ENCODE measurements at regions not wholly inside any gene's neighbourhood (a gene's known extent, or its start where the extent isn't known, plus 50 kb on each side); places are given as distances from the start of the nearest gene placed in this dataset.
"Not testable (repeated sequence)": the region's sequence is repeated elsewhere in the genome, so short reads cannot be mapped to it uniquely, and the experiment has no call there.

- Histone ChIP-seq H3K4me3 (ENCODE audit: low read depth in 1 of 3, low read length in 3 of 3) (no peak overlapping the region), H3K4me1 (ENCODE audit: control insufficient read depth in 4 of 4, insufficient read depth in 4 of 4, low read length in 3 of 4) (no peaks in the 10 kb centered on the region), H3K9ac (ENCODE audit: low read depth in 1 of 2, low read length in 2 of 2) (no peak overlapping the region), H3K9me3 (ENCODE audit: control insufficient read depth in 4 of 4, low read length in 3 of 4) (peaks cover 0 to 4% (median 0%) of the 10 kb centered on the region in 4 donors), H3K27ac (ENCODE audit: low read depth in 1 of 2, low read length in 2 of 2) (no peak overlapping the region), H3K36me3 (ENCODE audit: control insufficient read depth in 4 of 4, insufficient read depth in 3 of 4, low read depth in 1 of 4, low read length in 3 of 4) (no peaks in the 10 kb centered on the region), H3K27me3 (ENCODE audit: control insufficient read depth in 4 of 4, insufficient read depth in 4 of 4, low read length in 3 of 4) (peaks cover 0 to 3% (median 0%) of the 10 kb centered on the region in 4 donors)
- TF ChIP-seq HNF4G (IDR thresholded peaks at IDR 0.05) (no peak), SP1 (IDR thresholded peaks at IDR 0.05) (no peak), TAF1 (conservative IDR thresholded peaks at IDR 0.05) (no peak), RXRA (IDR thresholded peaks at IDR 0.05) (no peak), EGR1 (IDR thresholded peaks at IDR 0.05; ENCODE audit: low read depth in 2 of 2) (no peak)
- DNase-seq (ENCODE audit: low spot score) = no peak
These were observed 493.5 kb upstream of the IMPG1 start for GRCh38 chr6:76565932-76566331.

GRCh38 chr6:76562371-76562770, 489.9 kb upstream of the IMPG1 start:
- WGBS = 53% methylated on average over 4 of the region's 4 CpGs

GRCh38 chr6:76560851-76561755, 488.6 kb upstream of the IMPG1 start:
- WGBS = 57% methylated on average over 9 of the region's 9 CpGs

More at GRCh38 chr6:76562371-76562770, 489.9 kb upstream of the IMPG1 start:
- not testable (repeated sequence) for H3K4me1 ChIP-seq (ENCODE audit: control insufficient read depth in 4 of 4, insufficient read depth in 4 of 4, low read length in 3 of 4); H3K9ac ChIP-seq (ENCODE audit: low read depth in 1 of 2, low read length in 2 of 2); H3K9me3 ChIP-seq (ENCODE audit: control insufficient read depth in 4 of 4, low read length in 3 of 4); H3K27ac ChIP-seq (ENCODE audit: low read depth in 1 of 2, low read length in 2 of 2); H3K36me3 ChIP-seq (ENCODE audit: control insufficient read depth in 4 of 4, insufficient read depth in 3 of 4, low read depth in 1 of 4, low read length in 3 of 4); H3K27me3 ChIP-seq (ENCODE audit: control insufficient read depth in 4 of 4, insufficient read depth in 4 of 4, low read length in 3 of 4); H3K4me3 ChIP-seq (ENCODE audit: low read depth in 1 of 3, low read length in 3 of 3); DNase-seq (ENCODE audit: low spot score)

GRCh38 chr6:76553256-76553655, 480.8 kb upstream of the IMPG1 start:
- Histone ChIP-seq H3K27ac (ENCODE audit: low read depth in 1 of 2, low read length in 2 of 2) (no peak overlapping the region), H3K9me3 (ENCODE audit: control insufficient read depth in 4 of 4, low read length in 3 of 4) (no peaks in the 10 kb centered on the region), H3K4me3 (ENCODE audit: low read depth in 1 of 3, low read length in 3 of 3) (no peak overlapping the region), H3K4me1 (ENCODE audit: control insufficient read depth in 4 of 4, insufficient read depth in 4 of 4, low read length in 3 of 4) (no peaks in the 10 kb centered on the region), H3K9ac (ENCODE audit: low read depth in 1 of 2, low read length in 2 of 2) (no peak overlapping the region), H3K36me3 (ENCODE audit: control insufficient read depth in 4 of 4, insufficient read depth in 3 of 4, low read depth in 1 of 4, low read length in 3 of 4) (no peaks in the 10 kb centered on the region), H3K27me3 (ENCODE audit: control insufficient read depth in 4 of 4, insufficient read depth in 4 of 4, low read length in 3 of 4) (no peaks in the 10 kb centered on the region)
- TF ChIP-seq GABPA (IDR thresholded peaks at IDR 0.05 in 1 of 2, conservative IDR thresholded peaks at IDR 0.05 in 1 of 2) (no peak), HNF4A (conservative IDR thresholded peaks at IDR 0.05) (no peak), ZBTB33 (IDR thresholded peaks at IDR 0.05) (no peak), CTCF (IDR thresholded peaks at IDR 0.05; ENCODE audit: low read depth, low read length, missing input control) (no peak), SP1 (IDR thresholded peaks at IDR 0.05) (no peak), HNF4G (IDR thresholded peaks at IDR 0.05) (no peak), REST (IDR thresholded peaks at IDR 0.05) (no peak), RAD21 (IDR thresholded peaks at IDR 0.05) (no peak), TAF1 (conservative IDR thresholded peaks at IDR 0.05) (no peak), EGR1 (IDR thresholded peaks at IDR 0.05; ENCODE audit: low read depth in 2 of 2) (no peak), YY1 (IDR thresholded peaks at IDR 0.05) (no peak), RXRA (IDR thresholded peaks at IDR 0.05) (no peak), NR2F2 (IDR thresholded peaks at IDR 0.05) (no peak), MAX (IDR thresholded peaks at IDR 0.05) (no peak), FOXA1 (IDR thresholded peaks at IDR 0.05) (no peak), JUND (IDR thresholded peaks at IDR 0.05) (no peak)
- DNase-seq (ENCODE audit: low spot score) = no peak

More at GRCh38 chr6:76560851-76561755, 488.6 kb upstream of the IMPG1 start:
- H3K27me3 ChIP-seq (ENCODE audit: control insufficient read depth in 4 of 4, insufficient read depth in 4 of 4, low read length in 3 of 4); H3K4me3 ChIP-seq (ENCODE audit: low read depth in 1 of 3, low read length in 3 of 3); H3K4me1 ChIP-seq (ENCODE audit: control insufficient read depth in 4 of 4, insufficient read depth in 4 of 4, low read length in 3 of 4); H3K27ac ChIP-seq (ENCODE audit: low read depth in 1 of 2, low read length in 2 of 2); DNase-seq (ENCODE audit: low spot score); H3K36me3 ChIP-seq (ENCODE audit: control insufficient read depth in 4 of 4, insufficient read depth in 3 of 4, low read depth in 1 of 4, low read length in 3 of 4); H3K9me3 ChIP-seq (ENCODE audit: control insufficient read depth in 4 of 4, low read length in 3 of 4); H3K9ac ChIP-seq (ENCODE audit: low read depth in 1 of 2, low read length in 2 of 2): not testable (repeated sequence)

Data from liver (tissue), 8 donors.